NB4 (cell line): ENCODE measurements at regions not wholly inside any gene's neighbourhood (a gene's known extent, or its start where the extent isn't known, plus 50 kb on each side); places are given as distances from the start of the nearest gene placed in this dataset.

Experiments used
- DNase-seq: peaks from one replicate; pipeline ENCODE4 v3.0.0; 2010; ENCODE audit warnings: low read depth
- H3K4me3 ChIP-seq: one replicate; pipeline ENCODE4 v1.5.1; 2011; ENCODE audit warnings: mild to moderate bottlenecking, low read depth, low read length, moderate library complexity
- CTCF ChIP-seq: IDR thresholded peaks from one replicate; pipeline ENCODE4 v1.5.1; 2012; ENCODE audit warnings: low read depth, low read length
- MAX ChIP-seq: IDR thresholded peaks from 2 replicates; pipeline ENCODE4 v1.6.1; 2011; ENCODE audit warnings: low read depth, low read length
- MYC ChIP-seq: IDR thresholded peaks from 2 replicates; pipeline ENCODE4 v1.6.1; 2011; ENCODE audit warnings: low read depth, low read length
- POLR2A ChIP-seq: IDR thresholded peaks from 2 replicates; pipeline ENCODE4 v1.6.1; 2011; ENCODE audit warnings: mild to moderate bottlenecking; ENCODE audit not compliant: insufficient read length; ENCODE audit errors: extremely low read depth

DNA sequence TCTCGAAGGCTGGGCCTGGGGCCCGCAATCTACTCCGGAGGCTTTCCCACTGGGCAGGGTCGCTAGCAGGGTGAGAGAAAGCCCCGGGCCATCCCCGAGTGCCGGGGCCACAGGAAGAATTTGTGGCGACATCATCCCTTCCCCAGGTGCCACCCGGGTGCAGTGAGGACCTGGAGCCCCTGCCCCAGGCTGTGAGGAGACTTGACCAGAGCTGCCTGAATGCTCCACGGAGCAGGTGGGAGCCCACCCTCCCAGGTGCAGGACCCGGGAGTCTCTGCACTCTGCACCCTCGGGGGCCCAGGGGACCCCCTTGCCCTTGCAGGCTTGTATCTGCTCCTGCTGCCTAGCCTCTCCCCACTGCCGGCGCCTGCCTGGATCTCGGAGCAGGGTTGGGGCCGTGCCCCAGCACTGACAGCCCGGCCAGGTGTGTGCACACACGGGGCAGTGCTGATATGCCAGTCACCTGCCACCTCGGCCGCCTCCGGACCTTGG lies 67.5 kb upstream of the RGS7 start:
- no peak overlapping the region for H3K4me3 ChIP-seq
- no peak for TF ChIP-seq MYC
- TF ChIP-seq POLR2A: no peak
- TF ChIP-seq CTCF: no peak
- no peak for TF ChIP-seq MAX

GRCh38 chr1:241423541-241424479 lies 66.8 kb upstream of the RGS7 start:
- TF ChIP-seq MYC (no peak), CTCF (no peak)
- H3K4me3 ChIP-seq: no peak overlapping the region
- no peak for DNase-seq

More for the DNA sequence above, 67.5 kb upstream of the RGS7 start:
- DNase-seq: no peak

DNA sequence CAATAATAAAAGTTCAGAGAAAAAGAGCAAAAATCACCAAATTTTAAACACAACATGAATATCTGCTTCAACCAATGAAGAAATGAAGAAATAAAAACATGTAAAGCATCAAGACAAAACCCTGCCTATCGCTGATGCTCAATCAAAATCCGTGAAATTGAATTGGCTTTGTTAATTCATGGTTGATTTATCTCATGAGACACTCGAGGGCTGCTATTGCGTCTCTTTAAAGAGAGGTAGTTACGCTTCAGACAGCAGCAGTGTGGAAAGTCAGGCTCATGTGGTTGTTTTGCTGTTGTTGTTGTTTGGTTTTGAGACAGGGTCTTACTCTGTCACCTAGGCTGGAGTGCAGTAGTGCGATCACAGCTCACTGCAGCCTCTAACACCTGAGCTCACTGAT lies 65.5 kb upstream of the RGS7 start:
- H3K4me3 ChIP-seq: no peak overlapping the region
- no peak for DNase-seq
- TF ChIP-seq MAX (no peak), CTCF (no peak), MYC (no peak), POLR2A (no peak)

GRCh38 chr1:241419986-241420385 lies 63.0 kb upstream of the RGS7 start:
- TF ChIP-seq MAX: no peak
- no peak for TF ChIP-seq POLR2A
- no peak for DNase-seq
- no peak overlapping the region for H3K4me3 ChIP-seq

GRCh38 chr1:241417258-241417657 lies 60.3 kb upstream of the RGS7 start:
- H3K4me3 ChIP-seq: no peak overlapping the region
- TF ChIP-seq MAX: no peak
- TF ChIP-seq MYC: no peak
- TF ChIP-seq CTCF: no peak
- no peak for TF ChIP-seq POLR2A

DNA sequence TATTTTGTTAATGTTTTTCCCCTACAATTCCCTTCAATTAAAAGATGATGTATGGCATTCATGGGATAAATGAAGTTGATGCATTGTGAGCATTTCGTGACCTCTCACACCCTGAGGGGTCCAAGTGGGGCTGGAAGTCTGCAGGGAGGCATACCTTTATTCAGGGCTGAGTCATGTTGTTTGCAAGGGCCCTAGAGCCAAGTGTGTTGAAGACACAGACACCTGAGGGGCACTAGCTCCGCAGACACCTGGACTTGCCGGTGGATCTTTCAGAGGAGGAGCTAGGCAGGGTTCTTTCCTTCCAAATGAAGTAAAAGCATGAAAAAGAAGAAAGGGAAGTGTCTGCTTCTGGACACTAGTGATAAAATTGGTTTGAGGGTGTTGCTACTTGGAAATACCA lies 57.0 kb upstream of the RGS7 start:
- TF ChIP-seq MAX: no peak
- no peak for TF ChIP-seq CTCF
- no peak for TF ChIP-seq MYC
- TF ChIP-seq POLR2A: no peak

More at GRCh38 chr1:241417258-241417657, 60.3 kb upstream of the RGS7 start:
- DNase-seq: no peak

More for the DNA sequence above, 57.0 kb upstream of the RGS7 start:
- no peak for DNase-seq
- no peak overlapping the region for H3K4me3 ChIP-seq
